Testis (tissue), 2 donors: ENCODE measurements at regions not wholly inside any gene's neighbourhood (a gene's known extent, or its start where the extent isn't known, plus 50 kb on each side); places are given as distances from the start of the nearest gene placed in this dataset.

ENCODE experiments used
- POLR2A ChIP-seq: fragments of 450-650 bp; IDR thresholded peaks from one replicate; pipeline ENCODE4 v1.6.1; 2017; ENCODE audit warnings: antibody characterized with exemption, mild to moderate bottlenecking, moderate library complexity
- TF ChIP-seq, protein P1 (sequence below), 3 experiments: fragments of 450-650 bp in 2 of 3; fragments of 200-600 bp in 1 of 3; sonication (generic) in 1 of 3; IDR thresholded peaks; one replicate each; pipeline ENCODE4 v1.5.1; 2016 to 2019; ENCODE audit warnings: antibody characterized with exemption in 3 of 3, mild to moderate bottlenecking in 2 of 3, moderate library complexity in 1 of 3

GRCh38 chr1:213914392-213914791 lies 73.4 kb upstream of the PROX1 start:
- TF ChIP-seq POLR2A = no peak
- TF ChIP-seq, protein P1, sequence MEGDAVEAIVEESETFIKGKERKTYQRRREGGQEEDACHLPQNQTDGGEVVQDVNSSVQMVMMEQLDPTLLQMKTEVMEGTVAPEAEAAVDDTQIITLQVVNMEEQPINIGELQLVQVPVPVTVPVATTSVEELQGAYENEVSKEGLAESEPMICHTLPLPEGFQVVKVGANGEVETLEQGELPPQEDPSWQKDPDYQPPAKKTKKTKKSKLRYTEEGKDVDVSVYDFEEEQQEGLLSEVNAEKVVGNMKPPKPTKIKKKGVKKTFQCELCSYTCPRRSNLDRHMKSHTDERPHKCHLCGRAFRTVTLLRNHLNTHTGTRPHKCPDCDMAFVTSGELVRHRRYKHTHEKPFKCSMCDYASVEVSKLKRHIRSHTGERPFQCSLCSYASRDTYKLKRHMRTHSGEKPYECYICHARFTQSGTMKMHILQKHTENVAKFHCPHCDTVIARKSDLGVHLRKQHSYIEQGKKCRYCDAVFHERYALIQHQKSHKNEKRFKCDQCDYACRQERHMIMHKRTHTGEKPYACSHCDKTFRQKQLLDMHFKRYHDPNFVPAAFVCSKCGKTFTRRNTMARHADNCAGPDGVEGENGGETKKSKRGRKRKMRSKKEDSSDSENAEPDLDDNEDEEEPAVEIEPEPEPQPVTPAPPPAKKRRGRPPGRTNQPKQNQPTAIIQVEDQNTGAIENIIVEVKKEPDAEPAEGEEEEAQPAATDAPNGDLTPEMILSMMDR (IDR thresholded peaks at IDR 0.05) = no peak
